NAMALWA (cell line): ENCODE measurements at regions not wholly inside any gene's neighbourhood (a gene's known extent, or its start where the extent isn't known, plus 50 kb on each side); places are given as distances from the start of the nearest gene placed in this dataset.
A peak's percentile ranks its signal among the peaks of the same experiment; 100 is the strongest.
"Not testable (repeated sequence)": the region's sequence is repeated elsewhere in the genome, so short reads cannot be mapped to it uniquely, and the experiment has no call there.

ENCODE experiments used
- DNase-seq: peaks from one replicate; pipeline ENCODE4 v3.0.0-alpha.2; 2015; ENCODE audit warnings: low spot score

DNA sequence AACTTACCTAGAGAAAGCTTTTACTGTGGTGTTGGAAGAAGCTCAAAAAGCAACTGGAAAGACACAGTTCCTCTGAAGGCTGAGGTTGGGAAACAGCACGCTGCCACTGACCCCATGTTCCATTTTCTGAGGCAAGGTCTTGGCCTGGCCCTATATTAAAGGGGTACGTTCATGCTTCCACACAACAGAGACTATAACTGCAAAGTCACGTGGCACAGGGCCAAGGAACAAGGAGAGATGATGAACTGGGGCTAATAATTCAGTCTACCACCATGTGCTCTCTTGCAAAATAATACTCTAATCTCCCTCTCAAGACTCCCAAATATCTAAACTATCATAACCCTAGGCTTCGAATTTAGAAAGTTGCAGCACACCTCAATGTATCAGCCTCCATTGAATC lies 381.6 kb downstream of the DSEL start:
- no peak for DNase-seq

DNA sequence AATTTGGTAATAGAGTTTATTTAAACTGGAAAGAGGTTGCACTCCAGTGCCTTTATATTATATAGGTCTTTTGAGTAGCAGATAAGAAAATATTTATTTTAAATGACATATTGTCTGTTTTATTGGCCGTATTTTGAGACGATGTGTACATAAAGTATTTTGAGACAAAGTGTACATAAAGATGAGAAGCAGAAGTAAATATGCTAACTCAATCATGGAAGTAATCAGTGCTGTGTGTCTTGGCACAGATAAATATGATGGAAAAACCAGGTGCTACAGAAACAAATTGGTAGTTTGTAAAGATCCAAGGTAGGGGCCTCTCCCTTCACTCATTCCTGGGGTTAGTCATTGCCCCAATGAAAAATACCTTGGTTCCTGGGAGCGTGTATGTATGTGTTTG lies 382.9 kb downstream of the DSEL start:
- no peak for DNase-seq

DNA sequence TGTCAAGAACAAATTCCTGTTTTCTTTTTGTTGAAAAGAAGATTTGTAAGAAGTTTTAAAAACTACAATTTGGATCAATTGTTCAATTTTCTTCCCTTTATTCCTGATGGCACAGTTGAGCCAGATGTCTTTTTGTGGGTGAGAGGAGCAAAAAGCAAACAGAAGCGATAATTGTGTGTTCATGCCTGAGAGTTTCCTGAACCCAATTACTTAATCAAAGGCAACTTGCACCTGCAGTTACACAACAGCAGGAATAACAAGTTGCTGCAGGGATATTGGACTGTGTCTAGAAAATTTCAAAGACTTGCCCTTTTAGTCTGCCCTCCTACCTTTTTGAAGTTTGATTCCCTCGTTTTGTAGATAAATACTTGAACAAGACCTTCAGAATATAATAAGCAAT lies 383.6 kb downstream of the DSEL start:
- DNase-seq = no peak

DNA sequence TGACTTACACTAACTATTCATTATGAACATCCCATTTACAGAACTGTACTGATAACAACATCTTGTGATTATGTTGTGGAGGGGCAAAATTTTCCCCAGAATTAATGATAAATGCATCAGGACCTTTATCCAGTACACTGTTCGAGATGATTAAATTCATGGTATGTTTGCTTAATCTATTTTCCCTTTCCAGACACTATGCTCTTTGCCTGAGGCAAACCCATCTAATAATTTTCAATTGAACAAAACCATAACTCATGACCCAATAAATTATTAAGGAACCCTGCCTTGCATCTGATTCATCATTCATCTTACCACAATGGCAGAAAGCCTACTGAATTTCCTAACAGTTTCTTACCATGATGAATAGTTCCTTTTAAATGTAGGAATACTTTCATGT lies 385.0 kb downstream of the DSEL start:
- no peak for DNase-seq

DNA sequence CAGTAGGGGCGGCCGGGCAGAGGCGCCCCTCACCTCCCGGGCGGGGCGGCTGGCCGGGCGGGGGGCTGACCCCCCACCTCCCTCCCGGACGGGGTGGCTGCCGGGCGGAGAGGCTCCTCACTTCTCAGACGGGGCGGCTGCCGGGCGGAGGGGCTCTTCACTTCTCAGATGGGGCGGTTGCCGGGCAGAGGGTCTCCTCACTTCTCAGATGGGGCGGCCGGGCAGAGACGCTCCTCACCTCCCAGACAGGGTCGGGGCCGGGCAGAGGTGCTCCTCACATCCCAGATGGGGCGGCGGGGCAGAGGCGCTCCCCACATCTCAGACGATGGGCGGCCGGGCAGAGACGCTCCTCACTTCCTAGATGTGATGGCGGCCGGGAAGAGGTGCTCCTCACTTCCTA lies 389.8 kb downstream of the DSEL start:
- DNase-seq = not testable (repeated sequence)

DNA sequence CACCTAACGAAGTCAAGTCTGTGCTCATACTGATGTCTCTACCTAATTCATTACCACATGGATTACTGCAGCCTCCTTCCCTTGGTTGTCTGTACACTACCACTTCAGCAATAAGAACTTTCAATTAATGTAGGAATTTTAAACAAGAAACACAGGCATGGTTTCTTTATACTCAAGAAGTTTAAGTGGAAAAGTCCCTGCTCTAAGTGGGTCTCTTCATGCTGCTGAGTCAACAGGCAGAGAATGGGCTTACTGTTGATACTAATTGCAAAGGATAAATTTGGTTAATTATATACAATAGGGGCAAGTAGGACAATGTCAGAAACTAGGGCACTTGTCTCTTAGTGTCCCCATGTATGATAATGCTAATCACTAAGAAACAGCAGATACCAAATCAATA lies 392.6 kb downstream of the DSEL start:
- DNase-seq = no peak

DNA sequence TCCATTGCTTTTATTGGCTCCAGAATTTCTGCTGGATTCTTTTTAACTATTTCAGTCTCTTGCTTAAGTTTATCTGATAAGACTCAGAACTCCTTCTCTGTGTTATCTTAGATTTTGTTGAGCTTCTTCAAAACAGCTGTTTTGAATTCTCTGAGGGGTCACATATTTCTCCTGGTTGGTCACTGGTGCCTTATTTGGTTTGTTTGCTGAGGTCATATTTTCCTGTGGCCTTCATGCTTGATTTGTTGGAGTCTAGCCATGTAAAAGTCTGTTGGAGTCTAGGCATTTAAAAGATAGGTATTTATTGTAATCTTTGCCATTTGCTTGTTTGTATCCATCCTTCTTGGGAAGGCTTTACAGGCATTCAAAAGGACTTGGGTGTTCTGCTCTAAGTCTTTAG lies 398.7 kb downstream of the DSEL start:
- no peak for DNase-seq

DNA sequence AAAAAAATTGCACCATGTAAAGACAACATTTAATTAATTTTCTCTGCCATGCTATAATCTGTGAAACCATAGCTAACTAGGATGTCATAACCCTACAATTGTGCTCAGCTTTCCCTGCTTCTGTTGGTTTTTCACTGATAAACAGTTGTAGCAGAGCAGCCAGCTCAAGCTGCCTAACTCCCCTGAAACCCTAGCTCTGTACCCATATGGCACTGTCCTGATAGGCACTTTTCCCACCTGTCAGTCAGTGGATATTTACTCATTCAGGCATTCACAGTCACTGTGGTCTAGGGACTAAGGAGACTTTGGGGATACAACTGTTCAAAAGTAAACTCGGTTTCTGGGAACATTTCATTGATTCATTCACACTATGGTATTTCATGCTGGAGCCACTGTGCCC lies 407.0 kb downstream of the DSEL start:
- DNase-seq = no peak

DNA sequence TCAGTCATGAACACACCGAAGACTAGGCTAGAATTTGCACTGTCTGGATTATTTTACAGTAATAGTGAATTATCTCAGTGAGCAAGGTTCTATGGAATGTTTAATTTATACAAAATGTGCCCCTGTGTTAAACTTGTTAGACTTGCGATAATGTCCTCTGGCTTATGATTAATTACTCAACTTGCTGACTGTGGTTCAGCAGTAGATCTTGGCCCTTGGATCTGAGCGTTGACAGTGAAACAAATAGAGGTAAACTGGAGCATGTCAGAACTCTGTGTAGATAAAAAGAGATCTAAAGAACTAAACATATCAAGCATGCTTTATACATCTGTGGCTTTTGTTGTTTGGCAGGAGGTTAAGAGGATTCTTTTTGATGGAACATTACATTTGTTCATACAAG lies 407.6 kb downstream of the DSEL start:
- no peak for DNase-seq

DNA sequence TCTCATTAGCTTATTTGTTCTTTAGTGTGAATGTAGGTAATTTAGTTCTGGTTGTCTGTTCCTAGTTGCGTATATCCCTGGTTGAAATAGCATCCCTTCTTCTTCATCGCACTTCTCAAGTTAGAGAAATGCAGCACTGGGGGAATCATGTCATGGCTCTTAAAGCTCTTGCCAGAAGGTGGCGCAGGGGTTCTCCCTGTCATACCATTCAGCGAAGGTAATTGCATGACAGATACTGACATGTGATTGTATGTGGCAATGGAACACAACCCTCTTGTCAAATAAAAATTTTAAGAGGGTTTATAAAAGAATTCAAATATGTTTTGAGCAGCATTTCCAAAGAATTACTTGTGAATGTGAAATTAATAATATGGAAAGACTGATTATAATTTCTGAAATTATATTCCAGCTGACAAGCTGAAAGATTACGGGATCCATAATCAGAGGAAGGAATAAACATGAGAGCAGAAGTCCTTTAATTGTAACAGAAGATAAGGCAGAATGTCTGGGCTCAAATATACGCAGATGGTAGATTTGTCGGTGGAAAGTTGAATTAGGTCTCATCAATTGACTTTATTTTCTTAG lies 411.7 kb downstream of the DSEL start:
- DNase-seq = peak; percentile 72

DNA sequence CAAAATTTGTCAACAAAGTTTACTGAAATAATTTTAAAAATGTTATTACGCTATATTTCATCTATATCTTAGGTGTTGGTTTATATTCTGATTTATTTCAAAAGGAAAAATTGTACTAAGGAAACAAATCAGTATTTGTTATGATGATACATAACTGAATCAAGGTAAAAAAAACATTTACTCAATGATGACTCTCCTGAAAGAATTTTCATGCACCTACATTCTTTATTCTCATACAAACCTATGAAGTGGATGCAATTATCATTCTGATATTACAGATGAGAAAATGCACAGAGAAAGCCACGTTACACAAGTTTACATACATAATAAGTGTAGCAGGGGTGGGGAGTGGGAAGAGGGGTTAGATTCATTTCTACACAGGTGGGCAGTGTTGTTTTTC lies 422.4 kb downstream of the DSEL start:
- no peak for DNase-seq

DNA sequence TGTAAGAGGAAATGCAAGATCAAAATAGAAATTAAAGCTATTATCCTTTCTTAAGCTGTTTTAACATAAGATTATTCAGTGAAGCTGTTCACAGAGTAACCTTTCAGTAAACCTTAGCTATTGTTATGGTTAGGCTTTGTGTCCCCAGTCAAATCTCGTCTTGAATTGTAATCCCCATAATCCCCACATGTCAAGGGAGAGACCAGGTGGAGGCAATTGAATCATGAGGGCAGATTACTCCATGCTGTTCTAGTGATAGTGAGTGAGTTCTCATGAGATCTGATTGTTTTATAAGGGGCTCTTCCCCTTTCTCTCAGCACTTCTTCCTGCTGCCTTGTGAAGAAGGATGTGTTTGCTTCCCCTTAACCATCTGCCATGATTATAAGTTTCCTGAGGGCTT lies 424.4 kb downstream of the DSEL start:
- no peak for DNase-seq

DNA sequence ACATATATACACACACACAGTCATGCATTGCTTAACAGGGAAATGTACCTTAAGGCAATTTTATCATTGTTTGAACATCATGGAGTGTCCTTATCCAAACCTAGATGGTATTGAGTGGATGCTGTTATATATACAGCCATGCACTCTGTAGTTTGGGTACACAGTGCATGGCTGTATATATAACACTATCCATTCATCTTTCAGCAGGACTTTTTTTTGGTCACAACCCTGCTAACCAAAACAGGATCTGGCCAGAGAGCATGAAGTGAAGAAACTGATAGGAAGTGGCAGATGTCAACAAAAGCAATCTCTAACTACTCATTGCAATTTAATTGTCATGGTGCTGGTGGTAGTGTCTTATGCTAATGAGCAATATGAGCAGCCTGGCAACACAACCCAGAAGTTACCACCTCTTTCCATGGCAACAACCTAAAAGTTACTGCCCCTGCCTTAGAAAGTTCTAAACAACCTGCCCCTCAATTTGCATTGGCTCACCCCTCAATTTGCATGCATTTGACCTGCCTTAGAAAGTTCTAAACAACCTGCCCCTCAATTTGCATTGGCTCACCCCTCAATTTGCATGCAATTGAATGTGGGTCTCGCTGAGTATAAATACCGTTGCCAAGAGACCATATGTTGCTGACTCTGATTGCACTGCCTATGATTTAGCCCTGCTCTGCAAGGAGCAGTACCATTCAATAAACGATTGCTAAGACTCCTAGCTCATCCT lies 434.9 kb downstream of the DSEL start:
- DNase-seq = peak; percentile 7

DNA sequence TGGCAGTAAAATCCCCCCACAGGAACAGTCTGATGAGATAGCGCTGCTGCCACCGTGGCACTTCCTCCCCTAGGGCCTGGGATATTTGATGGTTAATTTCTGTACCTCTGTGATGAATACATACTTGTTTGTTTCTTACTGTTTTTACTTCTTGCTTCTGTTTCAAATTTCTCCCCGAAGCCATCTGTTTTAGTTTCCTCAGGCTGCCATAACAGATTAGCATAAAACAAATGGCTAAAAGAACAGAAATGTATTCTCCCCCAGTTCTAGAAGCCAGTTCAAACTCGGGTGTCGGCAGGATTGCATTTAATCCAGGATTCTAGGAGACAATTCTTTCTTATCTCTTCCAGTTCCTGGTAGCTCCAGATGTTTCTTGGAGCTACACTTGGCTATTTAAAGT lies 435.9 kb downstream of the DSEL start:
- no peak for DNase-seq

DNA sequence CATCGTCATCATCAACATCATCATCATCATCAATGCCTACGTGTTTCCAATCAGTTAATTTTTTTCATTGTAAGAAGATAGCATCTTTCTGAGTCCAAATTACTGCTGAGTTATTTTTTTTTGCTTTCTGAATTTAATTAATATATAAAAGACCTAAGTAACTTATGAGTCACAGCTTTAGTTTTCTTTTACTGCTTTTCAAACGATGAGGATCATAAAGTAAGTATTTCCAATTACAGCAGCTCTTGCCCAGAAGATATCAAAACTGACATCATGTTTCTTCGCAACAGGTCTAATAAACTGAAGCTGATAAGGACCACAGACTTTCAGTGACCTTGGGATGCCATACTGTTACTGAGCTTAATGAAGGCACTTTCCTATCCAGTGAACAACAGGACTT lies 442.2 kb downstream of the DSEL start:
- no peak for DNase-seq

DNA sequence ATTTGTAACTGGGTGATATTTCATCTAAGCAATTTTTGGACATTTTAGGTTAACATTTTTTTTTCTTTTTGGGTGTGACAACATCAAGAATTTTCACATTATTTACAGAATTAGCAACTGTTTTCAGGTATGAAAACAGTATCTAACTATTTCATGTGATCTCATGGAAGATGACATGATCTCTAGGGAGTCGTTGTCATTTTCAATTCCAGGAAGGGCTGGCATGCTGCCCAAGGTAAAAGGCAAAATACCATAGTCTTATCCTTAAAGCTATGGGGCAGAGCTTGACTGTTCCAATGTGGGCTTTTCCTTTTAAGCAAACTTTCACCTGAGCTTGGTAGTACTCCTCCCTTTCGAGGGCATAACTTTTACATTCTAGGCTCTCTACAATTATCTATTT lies 443.7 kb downstream of the DSEL start:
- DNase-seq = no peak

DNA sequence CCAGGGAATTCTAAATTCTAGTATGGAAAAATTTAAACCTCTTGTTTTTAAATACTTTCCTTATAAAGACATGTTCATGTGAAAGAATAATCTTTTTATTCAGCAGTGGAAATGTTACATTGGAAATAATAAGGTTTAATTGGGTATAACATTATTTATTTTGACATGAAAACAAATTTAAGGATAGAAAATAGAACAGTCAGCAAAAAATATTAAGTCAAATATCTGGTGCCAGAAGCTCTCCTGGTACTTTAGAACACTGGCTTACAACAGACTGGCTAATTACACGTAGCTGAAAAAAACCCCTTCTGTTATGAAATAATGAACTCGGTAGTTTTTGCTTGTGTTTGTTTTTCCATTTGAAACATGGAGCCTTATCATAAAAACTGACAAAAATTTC lies 447.9 kb downstream of the DSEL start:
- no peak for DNase-seq

DNA sequence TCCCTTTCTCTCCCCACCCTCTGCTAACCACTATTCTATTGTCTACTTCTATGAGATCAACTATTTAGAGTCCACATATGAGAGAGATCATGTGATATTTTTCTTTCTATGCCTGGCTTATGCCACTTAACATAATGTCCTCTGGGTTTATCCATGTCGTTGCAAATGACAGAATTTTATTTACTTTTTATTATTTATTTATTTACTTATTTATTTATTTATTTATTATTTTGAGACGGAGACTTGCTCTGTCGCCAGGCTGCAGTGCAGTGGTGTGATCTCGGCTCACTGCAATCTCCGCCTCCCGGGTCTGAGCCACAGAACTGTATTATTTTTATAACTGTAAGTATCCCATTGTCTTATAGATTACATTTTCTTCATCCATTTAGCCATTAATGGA lies 443.4 kb upstream of the CDH19 start:
- DNase-seq = no peak

DNA sequence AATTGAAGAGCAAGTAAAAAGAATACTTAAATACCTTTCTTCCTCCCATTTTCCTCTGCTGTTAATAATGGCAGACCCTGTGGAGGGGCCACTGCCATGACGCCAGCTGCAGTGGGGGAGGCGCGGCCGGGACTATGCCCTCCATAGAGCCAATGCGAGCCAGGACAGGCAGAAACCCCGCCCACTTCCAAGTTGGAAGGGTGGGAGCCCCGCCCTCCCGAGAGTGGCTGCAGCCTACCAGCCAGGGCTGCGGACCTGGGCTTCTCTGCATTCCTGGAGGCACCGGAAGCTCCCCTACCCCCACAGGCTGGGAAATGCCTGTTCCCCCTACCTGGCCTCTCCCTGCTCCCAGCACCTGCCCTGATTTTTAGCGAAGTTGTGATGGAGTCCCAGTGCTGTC lies 439.4 kb upstream of the CDH19 start:
- DNase-seq = no peak

DNA sequence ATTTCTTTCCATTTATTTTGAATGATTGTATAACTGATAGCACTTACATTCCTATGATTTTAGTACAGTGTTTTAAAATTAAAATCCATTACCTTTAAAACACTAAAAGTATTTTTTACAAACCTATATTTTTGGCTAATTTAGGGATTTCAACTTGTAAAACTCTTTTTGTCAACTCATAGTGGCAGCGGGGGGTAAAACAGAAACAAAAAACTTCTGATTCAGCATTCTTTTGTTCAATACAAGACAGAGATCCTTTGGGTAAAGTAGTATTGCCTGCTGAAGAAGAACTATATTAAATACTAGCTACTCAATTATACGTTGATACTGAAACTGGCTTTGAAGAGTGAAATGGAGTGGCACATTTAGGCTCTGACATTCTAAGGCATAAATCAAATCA lies 437.4 kb upstream of the CDH19 start:
- DNase-seq = no peak

DNA sequence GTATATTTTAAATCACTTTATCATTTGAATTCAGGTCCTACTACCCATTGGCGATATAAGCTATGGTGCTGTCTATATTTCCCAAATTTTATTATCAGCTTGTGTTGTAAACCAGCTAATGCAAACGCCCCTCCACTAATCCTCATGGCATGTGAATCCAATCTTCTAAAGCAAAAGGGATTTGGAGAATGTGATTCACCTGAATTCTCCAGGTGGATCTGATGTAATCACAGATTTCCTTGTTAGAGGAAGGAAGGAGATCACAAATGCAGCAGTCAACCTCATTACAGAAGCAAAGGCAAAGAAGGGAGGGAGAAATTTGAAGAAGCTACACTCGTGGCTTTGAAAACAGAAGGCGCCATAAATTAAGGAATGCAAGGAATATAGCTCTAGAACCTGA lies 431.1 kb upstream of the CDH19 start:
- DNase-seq = no peak

DNA sequence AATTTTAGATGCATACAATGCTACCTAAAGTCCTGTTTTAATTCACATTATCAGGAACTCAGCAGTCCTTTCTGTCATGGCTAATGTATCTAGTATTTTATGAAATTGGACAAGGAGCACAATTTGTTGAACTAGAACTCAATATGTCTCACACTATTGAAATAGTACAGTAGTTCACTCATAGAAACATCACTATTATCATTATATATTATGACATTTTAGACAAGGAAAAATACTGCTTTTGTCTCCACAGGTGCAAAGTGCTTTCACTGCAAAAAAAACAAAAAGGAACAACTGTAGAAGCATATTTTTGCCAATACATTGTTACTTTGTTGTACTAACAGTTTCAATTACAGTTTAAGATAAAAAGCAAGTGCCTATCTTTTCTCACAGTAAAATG lies 419.2 kb upstream of the CDH19 start:
- no peak for DNase-seq

DNA sequence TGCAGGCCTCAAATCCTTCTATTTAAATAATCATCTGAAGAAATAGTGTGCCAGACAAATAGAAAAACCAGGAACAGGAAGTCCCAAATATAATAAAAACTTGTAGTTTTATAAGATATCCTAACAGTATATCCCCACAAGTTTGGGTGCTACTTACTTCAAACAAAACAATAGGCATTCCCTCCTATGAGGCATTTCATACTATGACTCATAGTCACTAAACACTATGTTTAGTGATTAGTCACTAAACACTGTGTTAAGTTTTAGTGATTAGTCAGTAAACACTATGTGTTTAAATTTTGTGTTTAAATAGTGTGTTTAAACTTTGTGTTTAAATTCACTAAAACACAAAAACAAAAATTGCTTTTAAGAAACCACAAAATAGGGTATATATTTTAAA lies 407.0 kb upstream of the CDH19 start:
- no peak for DNase-seq

DNA sequence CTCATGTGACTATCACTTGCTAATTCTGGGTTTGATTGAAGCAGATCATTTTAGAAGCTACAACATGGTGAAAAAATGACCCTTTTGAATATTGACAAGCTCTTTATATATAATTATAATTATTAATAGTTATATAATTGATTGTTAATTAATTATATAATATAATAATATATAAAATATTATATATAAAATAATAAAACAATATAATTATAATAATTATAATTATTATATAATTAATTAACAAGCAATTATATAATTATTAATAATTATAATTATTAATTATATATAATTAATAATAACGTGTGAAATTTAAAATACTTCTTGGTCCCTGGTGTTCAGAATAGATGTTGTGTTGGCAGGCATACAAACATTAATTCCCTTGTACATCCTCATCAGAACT lies 404.1 kb upstream of the CDH19 start:
- no peak for DNase-seq
